NK-92 treated with Interleukin-12 subunit alpha and Interleukin-12 subunit beta, amount 100 ng/mL, for 24 hours (cell line): ENCODE measurements at regions not wholly inside any gene's neighbourhood (a gene's known extent, or its start where the extent isn't known, plus 50 kb on each side); places are given as distances from the start of the nearest gene placed in this dataset.
"Not testable (repeated sequence)": the region's sequence is repeated elsewhere in the genome, so short reads cannot be mapped to it uniquely, and the experiment has no call there.

Experiments
- DNase-seq: peaks from one replicate; lab custom pipeline; 2025; lab: John Stamatoyannopoulos, UW

- no peak for DNase-seq
These were observed 103.1 kb upstream of the LYZL2 start for GRCh38 chr10:30732671-30733070.

GRCh38 chr10:30731963-30732362 is 102.4 kb upstream of the LYZL2 start:
- DNase-seq: no peak

GRCh38 chr10:30730306-30730705 is 100.8 kb upstream of the LYZL2 start:
- no peak for DNase-seq

GRCh38 chr10:30728766-30729165 is 99.2 kb upstream of the LYZL2 start:
- DNase-seq: no peak

GRCh38 chr10:30728127-30728526 is 98.6 kb upstream of the LYZL2 start:
- DNase-seq: no peak

GRCh38 chr10:30727524-30727923 is 98.0 kb upstream of the LYZL2 start:
- no peak for DNase-seq

- DNase-seq: not testable (repeated sequence)
These were observed 97.3 kb upstream of the LYZL2 start for GRCh38 chr10:30726783-30727414.

- DNase-seq: no peak
These were observed 96.1 kb upstream of the LYZL2 start for GRCh38 chr10:30725661-30726060.

GRCh38 chr10:30724296-30724695 is 94.7 kb upstream of the LYZL2 start:
- DNase-seq: no peak

- DNase-seq: no peak
These were observed 93.5 kb upstream of the LYZL2 start for GRCh38 chr10:30722956-30723620.

- no peak for DNase-seq
These were observed 90.3 kb upstream of the LYZL2 start for GRCh38 chr10:30719832-30720231.

GRCh38 chr10:30709700-30710358 is 80.3 kb upstream of the LYZL2 start:
- no peak for DNase-seq

- no peak for DNase-seq
These were observed 79.7 kb upstream of the LYZL2 start for GRCh38 chr10:30709229-30709628.

- DNase-seq: no peak
These were observed 78.7 kb upstream of the LYZL2 start for GRCh38 chr10:30708234-30708633.

GRCh38 chr10:30706189-30706588 is 76.6 kb upstream of the LYZL2 start:
- not testable (repeated sequence) for DNase-seq

- no peak for DNase-seq
These were observed 76.1 kb upstream of the LYZL2 start for GRCh38 chr10:30705625-30706149.

GRCh38 chr10:30705101-30705624 is 75.6 kb upstream of the LYZL2 start:
- DNase-seq: no peak

- not testable (repeated sequence) for DNase-seq
These were observed 75.1 kb upstream of the LYZL2 start for GRCh38 chr10:30704601-30705100.

GRCh38 chr10:30704026-30704600 is 74.6 kb upstream of the LYZL2 start:
- no peak for DNase-seq

GRCh38 chr10:30703446-30703845 is 73.9 kb upstream of the LYZL2 start:
- DNase-seq: not testable (repeated sequence)

GRCh38 chr10:30702860-30703259 is 73.3 kb upstream of the LYZL2 start:
- DNase-seq: no peak

GRCh38 chr10:30701451-30702173 is 72.1 kb upstream of the LYZL2 start:
- DNase-seq: peak; percentile 39
